Heart left ventricle (tissue), 16 donors: ENCODE measurements at regions not wholly inside any gene's neighbourhood (a gene's known extent, or its start where the extent isn't known, plus 50 kb on each side); places are given as distances from the start of the nearest gene placed in this dataset.

Experiments
- ATAC-seq, 4 donors: fragments of 200-7000 bp; cut with Tn5 transposase; one replicate each; pipeline ENCODE4 v1.9.1; 2020 to 2022; ENCODE audit warnings: moderate library complexity in 4 of 4, mild to moderate bottlenecking in 3 of 4, moderate number of reproducible peaks in 1 of 4
- DNase-seq, 5 donors: peaks; one replicate each; pipeline ENCODE4 v3.0.0-alpha.2; 2020
- H3K27ac ChIP-seq, 12 donors: fragments of 200-600 bp; sonication (generic) in 4 of 12; one replicate each; pipeline versions ENCODE4 v1.5.0 to v1.8.0; 2016 to 2022; ENCODE audit warnings: mild to moderate bottlenecking in 2 of 12
- H3K27me3 ChIP-seq, 9 donors: fragments of 200-600 bp; sonication (generic) in 2 of 9; one replicate each; pipeline versions ENCODE4 v1.5.1 to v1.8.0; 2016 to 2022; ENCODE audit warnings: mild to moderate bottlenecking in 3 of 9
- H3K36me3 ChIP-seq, 9 donors: fragments of 200-600 bp; sonication (generic) in 2 of 9; one replicate each; pipeline versions ENCODE4 v1.5.0 to v1.8.0; 2018 to 2022; ENCODE audit warnings: mild to moderate bottlenecking in 2 of 9
- H3K4me1 ChIP-seq, 12 donors: fragments of 200-600 bp; sonication (generic) in 4 of 12; one replicate each; pipeline versions ENCODE4 v1.5.0 to v1.8.0; 2016 to 2022; ENCODE audit warnings: mild to moderate bottlenecking in 3 of 12
- H3K4me3 ChIP-seq, 12 donors: fragments of 200-600 bp; sonication (generic) in 4 of 12; one replicate each; pipeline versions ENCODE4 v1.5.0 to v1.8.0; 2017 to 2022; ENCODE audit warnings: mild to moderate bottlenecking in 9 of 12, moderate library complexity in 4 of 12
- H3K9me3 ChIP-seq, 12 donors: fragments of 200-600 bp; sonication (generic) in 4 of 12; one replicate each; pipeline versions ENCODE4 v1.5.0 to v1.8.0; 2016 to 2022; ENCODE audit warnings: mild to moderate bottlenecking in 1 of 12
- POLR2A ChIP-seq, 2 donors: fragments of 450-650 bp; IDR thresholded peaks; one replicate each; pipeline ENCODE4 v1.6.1; 2017; ENCODE audit warnings: antibody characterized with exemption in 2 of 2, mild to moderate bottlenecking in 2 of 2, moderate library complexity in 2 of 2
- WGBS, 4 donors: extraction: QIAGEN DNeasy Blood & Tissue Kit in 2 of 4; methylation state at CpG; one replicate each; pipeline versions ENCODE4 v1.1.5 to v1.1.7; 2013 to 2018; 5-methylcytosine and 5-hydroxymethylcytosine counted together
- intact Hi-C, 10 donors: fragments of 100-400 bp; cut with DNase I; formaldehyde crosslinking; loops; one replicate each; pipeline versions ENCODE4 v1.11.1 to v1.14.2; 2022
- TF ChIP-seq, protein P1 (sequence below), 12 donors: fragments of 200-600 bp; sonication (generic) in 4 of 12; IDR thresholded peaks; one replicate each; pipeline versions ENCODE4 v1.5.0 to v1.8.0; 2018 to 2022; ENCODE audit warnings: antibody characterized with exemption in 12 of 12, mild to moderate bottlenecking in 5 of 12
- donor health status: ischemic (EF 13 %, LVEDD 7.1; RV severe dilation, severe dysfunction).
- donor health status: healthy with polysubstance abuse.
- donor health status: DM: no; HTN: yes; CAD: no.
- donor health status: DM: no; HTN: no; CAD: no.
- donor health status: ischemic (EF 25% LVEDD 6.9; RV normal size, moderate dysfunction).
- donor health status: ischemic (EF 25% LVEDD 5.7; RV mildly dilated, moderate dysfunction).
- donor health status: healthy.
- donor health status: DM: yes; HTN: yes; CAD: no.
- donor health status: ischemic (EF 35%, LVEDD 5.7; RV mildly dilated, moderate dysfunction).
- donor health status: nonischemic (EF 11% LVEDD 7.7; RV severe dilation, severe dysfunction).
- donor health status: DM: yes; HTN: yes; CAD: no.
- donor health status: PGD.
- donor health status: ischemic (EF 29% LVEDD 5.4; RV normal size, mild dysfunction).
- donor health status: nonischemic (EF 23%, LVEDD 6.1; RV moderate dilation, normal function).

DNA sequence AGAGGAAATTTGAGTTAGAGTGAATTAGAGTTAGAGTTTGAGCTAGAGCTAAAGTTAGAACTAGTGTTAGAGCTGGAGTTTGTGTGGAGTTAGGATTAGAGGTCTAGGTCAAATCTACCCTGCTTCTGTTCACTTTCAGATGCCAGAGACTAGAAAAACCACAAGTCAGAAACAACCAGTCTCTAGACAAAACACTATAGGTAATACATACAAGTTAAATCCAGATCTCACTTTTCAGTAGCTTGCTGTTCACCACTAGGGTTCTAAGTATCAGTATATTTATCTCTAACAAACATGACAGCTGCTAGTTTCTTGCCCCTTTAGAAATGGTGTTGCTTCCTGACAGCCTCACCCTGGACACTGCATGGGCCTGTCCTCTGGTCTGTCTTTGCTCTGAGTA is 300.7 kb downstream of the ARAP2 start:
- no peak for TF ChIP-seq POLR2A (IDR thresholded peaks at IDR 0.05)
- TF ChIP-seq, protein P1, sequence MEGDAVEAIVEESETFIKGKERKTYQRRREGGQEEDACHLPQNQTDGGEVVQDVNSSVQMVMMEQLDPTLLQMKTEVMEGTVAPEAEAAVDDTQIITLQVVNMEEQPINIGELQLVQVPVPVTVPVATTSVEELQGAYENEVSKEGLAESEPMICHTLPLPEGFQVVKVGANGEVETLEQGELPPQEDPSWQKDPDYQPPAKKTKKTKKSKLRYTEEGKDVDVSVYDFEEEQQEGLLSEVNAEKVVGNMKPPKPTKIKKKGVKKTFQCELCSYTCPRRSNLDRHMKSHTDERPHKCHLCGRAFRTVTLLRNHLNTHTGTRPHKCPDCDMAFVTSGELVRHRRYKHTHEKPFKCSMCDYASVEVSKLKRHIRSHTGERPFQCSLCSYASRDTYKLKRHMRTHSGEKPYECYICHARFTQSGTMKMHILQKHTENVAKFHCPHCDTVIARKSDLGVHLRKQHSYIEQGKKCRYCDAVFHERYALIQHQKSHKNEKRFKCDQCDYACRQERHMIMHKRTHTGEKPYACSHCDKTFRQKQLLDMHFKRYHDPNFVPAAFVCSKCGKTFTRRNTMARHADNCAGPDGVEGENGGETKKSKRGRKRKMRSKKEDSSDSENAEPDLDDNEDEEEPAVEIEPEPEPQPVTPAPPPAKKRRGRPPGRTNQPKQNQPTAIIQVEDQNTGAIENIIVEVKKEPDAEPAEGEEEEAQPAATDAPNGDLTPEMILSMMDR (IDR thresholded peaks at IDR 0.05), result no peak
- ATAC-seq, result no peak
- H3K4me1 ChIP-seq, result no peaks in the 10 kb centered on the region
- H3K4me3 ChIP-seq, result no peak overlapping the region
- H3K36me3 ChIP-seq, result no peaks in the 10 kb centered on the region
- no peaks in the 10 kb centered on the region for H3K9me3 ChIP-seq
- intact Hi-C loops, result no loop called here
- H3K27me3 ChIP-seq, result no peaks in the 10 kb centered on the region
- DNase-seq, result no peak
- no peak overlapping the region for H3K27ac ChIP-seq

DNA sequence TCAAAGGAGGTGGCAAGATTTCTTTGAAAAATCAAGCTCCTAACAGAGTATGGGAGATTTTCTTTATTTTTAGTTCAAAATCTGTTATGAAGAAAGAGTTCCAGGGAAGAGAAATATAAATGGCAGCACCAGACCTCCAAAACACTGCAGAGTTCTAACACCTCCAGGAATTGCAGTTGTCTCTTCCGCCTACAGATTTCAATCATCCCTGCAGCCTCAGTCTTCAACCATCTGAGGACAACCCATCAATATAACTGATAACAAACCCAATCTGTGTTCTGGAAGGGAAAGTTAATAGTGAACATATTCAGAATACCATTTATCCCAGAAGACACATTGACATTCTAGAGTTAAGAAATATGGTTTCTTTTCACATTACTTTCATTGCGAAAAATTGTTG is 296.1 kb downstream of the ARAP2 start:
- WGBS, 4 donors, result 85 to 91% (median 89%) methylated on average over 2 of the region's 2 CpGs
- H3K27ac ChIP-seq, result no peak overlapping the region
- ATAC-seq (no peak), DNase-seq (no peak)
- H3K4me3 ChIP-seq, result no peak overlapping the region
- intact Hi-C loops, result no loop called here
- TF ChIP-seq, protein P1 (IDR thresholded peaks at IDR 0.05), result no peak
- TF ChIP-seq POLR2A (IDR thresholded peaks at IDR 0.05), result no peak
- no peaks in the 10 kb centered on the region for H3K36me3 ChIP-seq
- H3K9me3 ChIP-seq, result peaks cover 0 to 16% (median 5%) of the 10 kb centered on the region in 12 donors
- H3K4me1 ChIP-seq, result no peaks in the 10 kb centered on the region
- no peaks in the 10 kb centered on the region for H3K27me3 ChIP-seq

DNA sequence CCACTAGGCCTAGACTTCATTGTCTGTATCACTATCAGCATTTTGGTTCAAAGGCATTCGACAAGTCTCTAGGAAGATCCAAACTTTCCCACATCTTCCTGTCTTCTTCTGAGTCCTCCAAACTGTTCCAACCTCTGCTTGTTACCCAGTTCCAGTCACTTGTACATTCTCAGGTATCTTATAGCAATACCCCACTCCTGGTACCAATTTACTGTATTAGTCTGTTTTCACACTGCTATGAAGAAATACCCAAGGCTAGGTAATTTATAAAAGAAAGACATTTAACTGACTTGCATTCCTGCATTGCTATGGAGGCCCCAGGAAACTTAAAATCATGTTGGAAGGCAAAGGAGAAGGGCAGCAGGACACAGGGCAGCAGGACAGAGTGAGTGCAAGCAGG is 293.9 kb downstream of the ARAP2 start:
- DNase-seq, result no peak
- WGBS, 4 donors, result 85 to 93% (median 87%) methylated on average over 1 of the region's 1 CpG
- Histone ChIP-seq H3K27ac (no peak overlapping the region), H3K9me3 (peaks cover 0 to 22% (median 7%) of the 10 kb centered on the region in 12 donors), H3K27me3 (no peaks in the 10 kb centered on the region), H3K4me3 (no peak overlapping the region), H3K4me1 (no peaks in the 10 kb centered on the region), H3K36me3 (no peaks in the 10 kb centered on the region)
- TF ChIP-seq POLR2A (IDR thresholded peaks at IDR 0.05), result no peak
- TF ChIP-seq, protein P1 (IDR thresholded peaks at IDR 0.05), result no peak
- no peak for ATAC-seq
- intact Hi-C loops, result no loop called here

DNA sequence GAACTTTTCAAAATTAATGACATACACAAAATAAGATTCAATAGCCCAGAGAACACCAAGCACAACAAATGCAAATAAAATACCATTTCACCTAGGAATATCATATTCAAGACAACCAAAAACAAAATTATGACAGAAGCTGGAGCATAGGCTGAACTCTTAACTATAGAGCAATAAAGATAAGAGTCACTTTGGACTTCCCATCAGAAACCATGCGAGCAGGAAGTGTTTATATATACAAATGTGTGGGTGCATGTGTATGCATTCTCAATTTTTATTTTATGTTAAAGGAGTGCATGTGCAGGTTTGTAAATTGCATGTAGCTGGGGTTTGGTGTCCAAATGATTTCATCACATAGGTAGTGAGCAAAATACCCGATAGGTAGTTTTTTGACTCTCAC is 291.6 kb downstream of the ARAP2 start:
- Histone ChIP-seq H3K4me1 (no peaks in the 10 kb centered on the region), H3K27ac (no peak overlapping the region), H3K27me3 (no peaks in the 10 kb centered on the region), H3K36me3 (no peaks in the 10 kb centered on the region), H3K9me3 (peaks cover 0 to 34% (median 10%) of the 10 kb centered on the region in 12 donors), H3K4me3 (no peak overlapping the region)
- DNase-seq (no peak), ATAC-seq (no peak)
- intact Hi-C loops, result no loop called here
- TF ChIP-seq, protein P1 (IDR thresholded peaks at IDR 0.05), result no peak
- TF ChIP-seq POLR2A (IDR thresholded peaks at IDR 0.05), result no peak
- 78 to 85% (median 83%) methylated on average over 2 of the region's 2 CpGs for WGBS, 4 donors
